HG03097 (cell line): ENCODE measurements at regions not wholly inside any gene's neighbourhood (a gene's known extent, or its start where the extent isn't known, plus 50 kb on each side); places are given as distances from the start of the nearest gene placed in this dataset.
"Not testable (repeated sequence)": the region's sequence is repeated elsewhere in the genome, so short reads cannot be mapped to it uniquely, and the experiment has no call there.

Experiments used
- ATAC-seq: cut with Tn5 transposase; IDR thresholded peaks from one replicate; pipeline ENCODE4 v1.9.1; 2021; ENCODE audit not compliant: unreplicated experiment, low FRiP score

- ATAC-seq: no peak
These were observed 1253.6 kb downstream of the EFNA5 start for GRCh38 chr5:106417163-106417562.

- no peak for ATAC-seq
These were observed 1255.2 kb downstream of the EFNA5 start for GRCh38 chr5:106415541-106415940.

- no peak for ATAC-seq
These were observed 1256.4 kb downstream of the EFNA5 start for GRCh38 chr5:106414342-106414741.

- no peak for ATAC-seq
These were observed 1258.1 kb downstream of the EFNA5 start for GRCh38 chr5:106412606-106413005.

- ATAC-seq: no peak
These were observed 1262.2 kb downstream of the EFNA5 start for GRCh38 chr5:106408570-106408969.

- ATAC-seq: no peak
These were observed 1262.6 kb downstream of the EFNA5 start for GRCh38 chr5:106408141-106408540.

- ATAC-seq: no peak
These were observed 1269.2 kb downstream of the EFNA5 start for GRCh38 chr5:106401561-106401960.

- no peak for ATAC-seq
These were observed 1271.3 kb downstream of the EFNA5 start for GRCh38 chr5:106399391-106399790.

- ATAC-seq: no peak
These were observed 1273.0 kb downstream of the EFNA5 start for GRCh38 chr5:106397700-106398099.

GRCh38 chr5:106393276-106393675, 1277.5 kb downstream of the EFNA5 start:
- ATAC-seq: no peak

GRCh38 chr5:106392766-106393165, 1278.0 kb downstream of the EFNA5 start:
- no peak for ATAC-seq

- not testable (repeated sequence) for ATAC-seq
These were observed 1283.0 kb downstream of the EFNA5 start for GRCh38 chr5:106387767-106388166.

GRCh38 chr5:106386287-106386686, 1284.5 kb downstream of the EFNA5 start:
- ATAC-seq: no peak

GRCh38 chr5:106380736-106381135, 1290.0 kb downstream of the EFNA5 start:
- no peak for ATAC-seq

GRCh38 chr5:106376522-106376921, 1294.2 kb downstream of the EFNA5 start:
- no peak for ATAC-seq

GRCh38 chr5:106374956-106375355, 1295.8 kb downstream of the EFNA5 start:
- ATAC-seq: no peak

- ATAC-seq: no peak
These were observed 1302.7 kb downstream of the EFNA5 start for GRCh38 chr5:106368021-106368420.

GRCh38 chr5:106367281-106367680, 1303.5 kb downstream of the EFNA5 start:
- ATAC-seq: no peak

GRCh38 chr5:106363578-106363977, 1307.2 kb downstream of the EFNA5 start:
- no peak for ATAC-seq

GRCh38 chr5:106361905-106362304, 1308.8 kb downstream of the EFNA5 start:
- ATAC-seq: no peak

GRCh38 chr5:106331415-106331814, 1339.3 kb downstream of the EFNA5 start:
- ATAC-seq: no peak

GRCh38 chr5:106324356-106324755, 1346.4 kb downstream of the EFNA5 start:
- no peak for ATAC-seq

GRCh38 chr5:106321242-106321641, 1349.5 kb downstream of the EFNA5 start:
- no peak for ATAC-seq
